Astrocyte (in vitro differentiated cells and primary cell): ENCODE measurements at regions not wholly inside any gene's neighbourhood (a gene's known extent, or its start where the extent isn't known, plus 50 kb on each side); places are given as distances from the start of the nearest gene placed in this dataset.
"Not testable (repeated sequence)": the region's sequence is repeated elsewhere in the genome, so short reads cannot be mapped to it uniquely, and the experiment has no call there.

ENCODE experiments used
- DNase-seq: peaks from one replicate; pipeline ENCODE4 v3.0.0-alpha.2; 2010; ENCODE audit warnings: low read depth
- FAIRE-seq: peaks from 2 replicates; lab custom pipeline; 2011; peaks lifted over from hg19 to GRCh38; lab: Jason Lieb, UNC
- H2AFZ ChIP-seq: 2 replicates; pipeline ENCODE4 v1.6.0; 2012; ENCODE audit warnings: low read depth, low read length, inconsistent platforms
- H3K27ac ChIP-seq: 2 replicates; pipeline ENCODE4 v1.5.1; 2011; ENCODE audit warnings: low read depth, low read length, inconsistent platforms
- H3K27me3 ChIP-seq: 2 replicates; pipeline ENCODE4 v1.6.0; 2011; ENCODE audit warnings: low read length, inconsistent platforms; ENCODE audit not compliant: insufficient read depth
- H3K36me3 ChIP-seq: 2 replicates; pipeline ENCODE4 v1.5.1; 2011; ENCODE audit warnings: low read length, inconsistent platforms; ENCODE audit not compliant: insufficient read depth
- H3K4me1 ChIP-seq: 2 replicates; pipeline ENCODE4 v1.5.1; 2011; ENCODE audit warnings: low read length, inconsistent platforms; ENCODE audit not compliant: insufficient read depth
- H3K4me2 ChIP-seq: 2 replicates; pipeline ENCODE4 v1.6.0; 2012; ENCODE audit warnings: low read length, inconsistent platforms
- H3K4me3 ChIP-seq: 2 replicates; pipeline ENCODE4 v1.5.1; 2011; ENCODE audit warnings: low read depth, mild to moderate bottlenecking, low read length, inconsistent platforms; ENCODE audit not compliant: insufficient read depth
- H3K79me2 ChIP-seq: 2 replicates; pipeline ENCODE4 v1.6.0; 2012; ENCODE audit warnings: mild to moderate bottlenecking, low read length, inconsistent platforms; ENCODE audit not compliant: insufficient read depth
- H3K9ac ChIP-seq: 2 replicates; pipeline ENCODE4 v1.6.0; 2012; ENCODE audit warnings: mild to moderate bottlenecking, low read length, inconsistent platforms
- H3K9me3 ChIP-seq: 2 replicates; pipeline ENCODE4 v1.5.1; 2012; ENCODE audit warnings: low read depth, mild to moderate bottlenecking, low read length, inconsistent platforms; ENCODE audit not compliant: insufficient read depth
- H4K20me1 ChIP-seq: 2 replicates; pipeline ENCODE4 v1.6.0; 2012; ENCODE audit warnings: low read length, inconsistent platforms; ENCODE audit not compliant: insufficient read depth
- H3K27ac Mint-ChIP-seq: one replicate; pipeline ENCODE4 v1.8.0; 2021; ENCODE audit warnings: mild to moderate bottlenecking, mixed read lengths; ENCODE audit not compliant: unreplicated experiment
- H3K27me3 Mint-ChIP-seq: one replicate; pipeline ENCODE4 v1.8.0; 2021; ENCODE audit warnings: low read depth, mixed read lengths; ENCODE audit not compliant: unreplicated experiment
- H3K36me3 Mint-ChIP-seq: one replicate; pipeline ENCODE4 v1.8.0; 2021; ENCODE audit warnings: low read depth, mixed read lengths; ENCODE audit not compliant: unreplicated experiment
- H3K4me1 Mint-ChIP-seq: one replicate; pipeline ENCODE4 v1.8.0; 2021; ENCODE audit warnings: low read depth, mixed read lengths; ENCODE audit not compliant: unreplicated experiment
- H3K4me3 Mint-ChIP-seq: one replicate; pipeline ENCODE4 v1.8.0; 2021; ENCODE audit warnings: mild to moderate bottlenecking, moderate library complexity, mixed read lengths; ENCODE audit not compliant: unreplicated experiment
- H3K9me3 Mint-ChIP-seq: one replicate; pipeline ENCODE4 v1.8.0; 2021; ENCODE audit warnings: mild to moderate bottlenecking, mixed read lengths; ENCODE audit not compliant: unreplicated experiment
- EZH2 ChIP-seq: IDR thresholded peaks from 2 replicates; pipeline ENCODE4 v1.6.1; 2012; ENCODE audit warnings: mild to moderate bottlenecking, low read length, inconsistent platforms; ENCODE audit not compliant: insufficient read depth
- TF ChIP-seq, protein P1 (sequence below): IDR thresholded peaks from 2 replicates; pipeline ENCODE4 v1.5.1; 2011; ENCODE audit warnings: low read depth, mild to moderate bottlenecking, inconsistent platforms, low read length, moderate library complexity; ENCODE audit not compliant: insufficient read depth

DNA sequence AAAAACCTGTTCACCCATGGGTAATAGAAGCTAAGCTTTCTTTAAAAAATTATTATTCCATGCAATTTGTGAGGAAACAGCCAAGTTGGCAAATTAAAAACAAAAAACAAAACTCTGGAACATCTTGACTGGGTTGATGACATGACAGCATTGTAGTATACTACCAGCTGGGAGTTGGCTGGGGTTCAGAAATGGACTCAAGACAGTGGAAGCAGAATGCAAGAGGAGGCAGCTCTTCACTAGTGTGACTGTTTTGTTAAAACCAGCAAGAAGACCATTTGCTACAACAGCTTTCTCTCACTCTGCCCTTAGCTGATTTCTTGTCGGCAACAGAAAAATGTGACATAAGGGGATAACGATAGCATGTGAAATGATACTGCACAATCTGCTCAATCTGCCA is 1298.9 kb upstream of the ADGRL4 start:
- Mint-ChIP-seq H3K27me3 (no peaks in the 10 kb centered on the region), H3K4me1 (no peaks in the 10 kb centered on the region), H3K9me3 (no peaks in the 10 kb centered on the region), H3K27ac (no peak overlapping the region), H3K4me3 (no peak overlapping the region), H3K36me3 (no peaks in the 10 kb centered on the region)
- TF ChIP-seq EZH2, result no peak
- TF ChIP-seq, protein P1, sequence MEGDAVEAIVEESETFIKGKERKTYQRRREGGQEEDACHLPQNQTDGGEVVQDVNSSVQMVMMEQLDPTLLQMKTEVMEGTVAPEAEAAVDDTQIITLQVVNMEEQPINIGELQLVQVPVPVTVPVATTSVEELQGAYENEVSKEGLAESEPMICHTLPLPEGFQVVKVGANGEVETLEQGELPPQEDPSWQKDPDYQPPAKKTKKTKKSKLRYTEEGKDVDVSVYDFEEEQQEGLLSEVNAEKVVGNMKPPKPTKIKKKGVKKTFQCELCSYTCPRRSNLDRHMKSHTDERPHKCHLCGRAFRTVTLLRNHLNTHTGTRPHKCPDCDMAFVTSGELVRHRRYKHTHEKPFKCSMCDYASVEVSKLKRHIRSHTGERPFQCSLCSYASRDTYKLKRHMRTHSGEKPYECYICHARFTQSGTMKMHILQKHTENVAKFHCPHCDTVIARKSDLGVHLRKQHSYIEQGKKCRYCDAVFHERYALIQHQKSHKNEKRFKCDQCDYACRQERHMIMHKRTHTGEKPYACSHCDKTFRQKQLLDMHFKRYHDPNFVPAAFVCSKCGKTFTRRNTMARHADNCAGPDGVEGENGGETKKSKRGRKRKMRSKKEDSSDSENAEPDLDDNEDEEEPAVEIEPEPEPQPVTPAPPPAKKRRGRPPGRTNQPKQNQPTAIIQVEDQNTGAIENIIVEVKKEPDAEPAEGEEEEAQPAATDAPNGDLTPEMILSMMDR, result no peak
- Histone ChIP-seq H3K4me3 (no peak overlapping the region), H3K27me3 (no peaks in the 10 kb centered on the region), H3K36me3 (no peaks in the 10 kb centered on the region), H4K20me1 (no peaks in the 10 kb centered on the region), H2AFZ (no peak overlapping the region), H3K9me3 (no peaks in the 10 kb centered on the region), H3K27ac (no peak overlapping the region), H3K4me1 (no peaks in the 10 kb centered on the region), H3K79me2 (no peaks in the 10 kb centered on the region), H3K4me2 (no peak overlapping the region), H3K9ac (no peak overlapping the region)
- DNase-seq (no peak), FAIRE-seq (no peak)

DNA sequence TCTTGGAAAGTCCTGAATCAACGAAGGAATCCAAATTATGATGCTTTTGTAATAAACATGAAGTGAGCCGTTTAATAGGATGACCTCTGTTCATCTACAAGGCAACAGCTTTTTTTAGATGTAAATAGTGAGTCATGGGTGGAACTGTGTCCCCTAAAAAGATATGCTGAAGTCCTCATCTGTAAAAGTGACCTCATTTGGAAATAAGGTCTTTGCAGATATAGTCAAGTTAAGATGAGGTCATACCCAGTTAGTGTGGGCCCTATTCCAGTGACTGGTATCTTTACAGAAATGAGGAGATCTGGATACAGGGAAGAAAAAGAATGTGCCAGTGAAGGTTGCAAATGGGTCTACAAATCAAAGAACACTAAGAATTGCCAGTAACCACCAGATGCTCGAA is 1287.3 kb upstream of the ADGRL4 start:
- Histone ChIP-seq H3K9me3 (no peaks in the 10 kb centered on the region), H2AFZ (no peak overlapping the region), H3K27me3 (no peaks in the 10 kb centered on the region), H3K79me2 (no peaks in the 10 kb centered on the region), H3K4me3 (no peak overlapping the region), H4K20me1 (no peaks in the 10 kb centered on the region), H3K27ac (no peak overlapping the region), H3K4me1 (no peaks in the 10 kb centered on the region), H3K4me2 (no peak overlapping the region), H3K9ac (no peak overlapping the region), H3K36me3 (no peaks in the 10 kb centered on the region)
- no peak for TF ChIP-seq EZH2
- TF ChIP-seq, protein P1, result no peak
- DNase-seq, result no peak
- H3K4me1 Mint-ChIP-seq, result no peaks in the 10 kb centered on the region
- H3K9me3 Mint-ChIP-seq, result no peaks in the 10 kb centered on the region
- H3K27ac Mint-ChIP-seq, result no peak overlapping the region
- H3K27me3 Mint-ChIP-seq, result no peaks in the 10 kb centered on the region
- H3K36me3 Mint-ChIP-seq, result no peaks in the 10 kb centered on the region
- FAIRE-seq, result no peak
- H3K4me3 Mint-ChIP-seq, result no peak overlapping the region

DNA sequence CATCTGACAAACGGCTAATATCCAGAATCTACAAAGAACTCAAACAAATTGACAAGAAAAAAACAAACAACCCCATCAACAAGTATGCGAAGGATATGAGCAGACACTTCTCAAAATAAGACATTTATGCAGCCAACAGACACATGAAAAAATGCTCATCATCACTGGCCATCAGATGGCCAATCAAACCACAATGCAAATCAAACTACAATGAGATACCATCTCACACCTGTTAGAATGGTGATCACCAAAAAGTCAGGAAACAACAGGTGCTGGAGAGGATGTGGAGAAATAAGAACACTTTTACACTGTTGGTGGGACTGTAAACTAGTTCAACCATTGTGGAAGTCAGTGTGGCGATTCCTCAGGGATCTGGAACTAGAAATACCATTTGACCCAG is 1282.2 kb upstream of the ADGRL4 start:
- not testable (repeated sequence) for FAIRE-seq, H3K4me1 Mint-ChIP-seq, H3K4me3 ChIP-seq, H3K4me1 ChIP-seq, H3K9me3 Mint-ChIP-seq, H3K27ac Mint-ChIP-seq, H2AFZ ChIP-seq, H3K36me3 Mint-ChIP-seq, H3K27me3 ChIP-seq, H4K20me1 ChIP-seq, H3K27me3 Mint-ChIP-seq, H3K4me3 Mint-ChIP-seq, H3K4me2 ChIP-seq, H3K79me2 ChIP-seq, H3K36me3 ChIP-seq, H3K9ac ChIP-seq, H3K9me3 ChIP-seq, H3K27ac ChIP-seq, DNase-seq
